Activated CD8-positive, alpha-beta memory T cell treated with anti-CD3 and anti-CD28 coated beads for 24 hours (primary cell): ENCODE measurements at regions not wholly inside any gene's neighbourhood (a gene's known extent, or its start where the extent isn't known, plus 50 kb on each side); places are given as distances from the start of the nearest gene placed in this dataset.
"Not testable (repeated sequence)": the region's sequence is repeated elsewhere in the genome, so short reads cannot be mapped to it uniquely, and the experiment has no call there.

Source experiments
- DNase-seq: peaks from one replicate; pipeline ENCODE4 v3.0.0-alpha.2; 2020

DNA sequence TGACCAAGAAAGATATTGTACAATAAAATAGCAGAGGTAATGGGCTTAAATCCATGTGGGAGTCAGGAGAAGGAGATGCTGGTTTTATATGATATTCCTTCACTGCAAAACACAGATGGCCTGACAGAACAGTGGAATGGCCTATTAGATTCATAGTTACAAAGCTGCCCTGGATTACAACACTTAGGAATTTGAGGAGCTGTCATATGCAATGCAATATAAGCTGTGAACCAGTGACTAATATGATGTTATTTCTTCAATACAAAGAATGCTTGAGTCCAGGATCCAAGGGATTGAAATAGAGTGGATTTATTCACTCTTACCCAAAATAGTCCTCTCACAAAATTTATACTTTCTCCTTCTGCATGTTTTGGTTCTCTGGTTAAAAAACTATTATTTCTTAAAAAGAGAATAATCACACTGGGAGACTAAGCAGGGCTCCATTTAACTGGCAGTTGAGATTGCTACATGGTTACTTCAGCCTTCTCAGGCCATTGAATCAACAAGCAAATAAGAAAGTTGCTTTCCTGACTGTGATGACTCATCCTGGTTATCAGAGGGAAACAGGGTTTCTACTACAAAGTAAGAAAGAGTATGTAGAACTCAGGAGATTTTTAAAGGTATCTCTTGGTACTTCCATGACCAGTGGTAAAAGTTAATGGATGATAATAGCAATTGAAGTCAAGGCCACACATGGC lies 79.8 kb upstream of the ZPLD1 start:
- DNase-seq, result no peak

DNA sequence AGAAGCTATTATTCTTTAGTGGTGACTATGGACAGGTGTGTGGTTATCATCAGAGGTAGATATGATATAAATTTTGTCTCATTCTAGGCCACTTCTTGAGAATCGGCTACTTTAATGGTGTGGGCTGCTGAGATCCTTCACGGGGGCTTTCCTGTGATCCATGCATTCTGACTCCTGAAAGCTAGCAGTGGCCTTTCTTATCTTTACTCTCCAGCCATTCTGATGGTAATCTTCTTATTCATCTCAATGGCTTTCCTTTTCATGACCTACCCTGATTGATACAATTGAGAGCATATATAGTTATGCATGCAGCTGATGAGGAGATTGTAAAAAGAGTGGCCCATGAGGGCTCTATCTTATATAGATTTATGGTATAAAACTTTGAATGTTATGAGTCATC lies 78.3 kb upstream of the ZPLD1 start:
- no peak for DNase-seq

DNA sequence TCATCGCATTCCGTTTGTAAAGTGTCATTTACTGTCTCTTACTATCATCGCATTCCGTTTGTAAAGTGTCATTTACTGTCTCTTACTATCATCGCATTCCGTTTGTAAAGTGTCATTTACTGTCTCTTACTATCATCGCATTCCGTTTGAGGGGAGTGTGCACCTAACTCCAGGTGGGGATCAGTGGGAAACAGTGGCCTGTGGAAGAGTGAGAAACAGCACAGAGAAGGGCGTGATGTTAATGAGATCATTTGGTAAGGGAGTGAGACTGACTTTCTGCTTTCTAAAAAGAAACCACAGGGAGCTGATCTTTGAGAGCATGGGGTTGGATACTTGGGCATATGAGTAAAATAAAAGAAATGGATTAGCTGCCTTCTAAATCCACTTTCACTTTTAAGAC lies 77.5 kb upstream of the ZPLD1 start:
- DNase-seq, result not testable (repeated sequence)

DNA sequence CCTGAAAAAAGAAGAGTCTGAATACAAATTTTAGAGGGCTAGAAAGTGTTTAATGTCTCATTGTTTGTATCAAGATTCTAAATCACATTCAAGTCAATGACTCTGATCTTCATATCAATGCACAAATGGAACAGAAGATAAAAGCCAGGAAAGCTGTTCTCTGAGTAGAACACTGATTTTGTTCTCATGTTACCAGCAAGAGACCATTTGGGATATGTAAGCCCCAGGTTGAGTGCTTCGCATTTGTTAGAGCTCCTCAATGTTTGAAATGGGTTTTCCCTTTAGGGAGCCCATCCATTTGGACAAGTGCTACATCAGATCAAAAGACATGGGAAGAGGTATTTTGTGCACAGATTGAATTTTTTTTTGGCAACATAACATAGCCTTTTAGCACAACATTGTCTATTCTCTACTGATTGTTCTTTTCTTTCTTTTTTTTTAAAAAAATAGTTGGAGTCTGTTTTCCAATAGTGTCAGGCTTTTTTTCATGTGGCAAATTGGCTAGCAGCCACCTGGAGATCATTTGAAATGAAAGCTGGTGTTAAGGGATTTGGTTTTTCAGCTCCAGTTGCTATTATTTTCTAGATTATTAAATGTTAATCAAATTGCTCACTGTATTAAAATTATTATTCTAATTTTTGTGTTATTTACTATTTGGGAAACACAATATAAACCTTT lies 74.5 kb upstream of the ZPLD1 start:
- DNase-seq, result no peak

DNA sequence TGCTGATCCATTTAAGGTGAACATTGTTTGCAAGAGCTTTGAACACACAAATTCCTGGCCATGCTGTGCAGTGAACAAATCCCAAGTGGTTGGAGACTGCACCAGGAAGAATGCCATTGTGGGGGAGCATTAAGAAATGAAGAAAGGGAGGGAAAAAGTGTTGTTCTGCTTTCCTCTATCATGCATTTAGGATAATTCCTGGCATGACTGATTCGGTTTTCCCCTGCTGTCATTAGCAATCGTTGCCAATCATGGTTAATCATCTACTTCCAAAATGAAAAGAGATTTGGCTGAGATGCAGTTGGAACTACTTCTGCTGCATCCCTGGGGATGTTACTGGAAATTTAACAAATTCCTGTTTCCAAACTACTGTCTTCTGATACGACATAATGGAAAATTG lies 73.7 kb upstream of the ZPLD1 start:
- DNase-seq, result no peak

DNA sequence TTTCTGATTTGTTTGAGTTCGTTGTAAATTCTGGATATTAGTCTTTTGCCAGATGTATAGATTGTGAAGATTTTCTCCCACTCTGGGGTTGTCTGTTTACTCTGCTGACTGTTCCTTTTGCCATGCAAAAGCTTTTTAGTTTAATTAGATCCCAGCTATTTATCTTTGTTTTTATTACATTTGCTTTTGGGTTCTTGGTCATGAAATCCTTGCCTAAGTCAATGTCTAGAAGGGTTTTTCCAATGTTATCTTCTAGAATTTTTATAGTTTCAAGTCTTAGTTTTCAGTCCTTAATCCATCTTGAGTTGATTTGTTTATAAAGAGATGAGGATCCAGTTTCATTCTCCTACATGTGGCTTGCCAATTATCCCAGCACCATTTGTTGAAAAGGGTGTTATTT lies 68.7 kb upstream of the ZPLD1 start:
- DNase-seq, result not testable (repeated sequence)

DNA sequence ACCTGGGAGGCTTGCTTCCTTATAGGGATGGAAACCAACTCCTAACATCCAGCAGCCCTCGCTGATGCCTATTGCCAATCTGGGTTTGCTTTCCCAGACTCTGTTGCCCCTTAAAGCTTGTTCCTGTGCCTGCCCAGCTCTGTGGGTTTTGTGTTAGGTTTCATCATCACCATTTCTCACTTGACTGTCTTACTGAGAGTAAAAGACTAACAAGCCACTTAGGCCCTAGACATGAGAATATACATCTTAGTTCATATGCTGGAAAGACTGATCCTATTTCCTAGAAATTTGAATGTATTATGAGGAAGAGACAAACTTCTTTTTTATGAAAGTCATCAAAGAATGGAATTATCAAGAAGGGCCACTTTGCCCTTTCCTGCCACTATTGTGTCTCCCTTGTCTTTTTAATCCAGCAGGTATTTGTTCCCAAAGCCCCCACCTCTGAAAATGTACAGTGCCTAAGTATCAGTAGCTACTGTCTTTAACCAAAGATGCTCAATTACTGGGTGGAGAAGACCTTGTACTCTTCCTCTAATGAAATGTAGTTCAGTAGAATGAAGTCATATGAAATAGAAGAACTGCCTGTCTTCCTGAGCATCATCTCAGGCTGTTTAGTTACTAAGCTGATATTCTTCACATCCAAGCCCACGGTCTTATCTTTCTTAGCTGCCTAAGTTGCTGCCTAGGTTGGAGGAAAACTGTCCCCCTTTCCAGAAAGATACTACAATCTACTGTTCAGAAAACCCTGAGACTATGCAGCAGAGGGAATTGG lies 59.8 kb upstream of the ZPLD1 start:
- DNase-seq, result no peak

DNA sequence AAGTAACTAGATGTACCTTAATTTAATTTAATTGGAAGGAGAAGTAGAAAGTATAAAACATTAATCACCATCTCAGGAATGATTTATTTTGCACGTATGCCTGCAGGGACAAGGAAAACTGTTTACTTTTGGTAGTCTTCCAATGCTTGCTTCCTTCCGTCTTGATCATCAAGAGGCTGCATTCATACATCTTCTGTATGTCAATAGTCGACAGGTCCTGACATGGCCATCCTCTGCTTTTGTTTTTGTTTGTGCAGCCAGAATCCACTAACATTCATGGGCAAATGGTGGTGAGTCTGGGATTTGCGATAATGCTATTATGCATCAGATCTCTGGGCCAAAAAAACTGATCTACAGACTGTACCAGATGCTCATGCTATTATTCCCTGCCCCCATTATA lies 56.6 kb upstream of the ZPLD1 start:
- no peak for DNase-seq

DNA sequence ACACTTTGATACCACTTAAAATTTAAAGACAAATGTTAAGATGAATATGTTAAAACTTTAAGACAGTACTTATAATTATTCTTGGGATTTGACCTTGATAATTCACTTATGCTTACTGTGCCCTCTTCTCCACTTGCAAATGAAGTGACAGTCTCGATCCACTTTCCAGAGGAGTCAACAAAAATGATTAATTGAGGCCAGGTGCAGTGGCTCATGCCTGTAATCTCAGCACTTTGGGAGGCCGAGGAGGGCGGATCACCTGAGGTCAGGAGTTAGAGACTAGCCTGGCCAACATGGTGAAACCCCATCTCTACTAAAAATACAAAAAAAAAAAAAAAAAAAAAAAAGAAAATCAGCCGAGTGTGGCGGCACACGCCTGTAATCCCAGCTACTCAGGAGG lies 52.6 kb upstream of the ZPLD1 start:
- not testable (repeated sequence) for DNase-seq
